ENCODE measurements at regions not wholly inside any gene's neighbourhood (a gene's known extent, or its start where the extent isn't known, plus 50 kb on each side); places are given as distances from the start of the nearest gene placed in this dataset.

GRCh38 chr5:167233507-167234220, 1057.8 kb upstream of the WWC1 start:
- Histone ChIP-seq H3K4me3 (replicated peaks; ENCODE audit: low read depth, low read length) (no peak overlapping the region), H3K27me3 (replicated peaks; ENCODE audit: control insufficient read depth, insufficient read depth, low read length) (no peaks in the 10 kb centered on the region), H3K36me3 (ENCODE audit: control insufficient read depth, insufficient read depth, low read length) (no peaks in the 10 kb centered on the region)
- DNase-seq (ENCODE audit: extremely low read depth, insufficient read length), result no peak
- TF ChIP-seq CTCF (IDR thresholded peaks at IDR 0.05; ENCODE audit: insufficient read depth, low read length, poor library complexity, severe bottlenecking), result no peak

- Histone ChIP-seq H3K27me3 (replicated peaks; ENCODE audit: control insufficient read depth, insufficient read depth, low read length) (no peaks in the 10 kb centered on the region), H3K4me3 (replicated peaks; ENCODE audit: low read depth, low read length) (no peak overlapping the region), H3K36me3 (ENCODE audit: control insufficient read depth, insufficient read depth, low read length) (no peaks in the 10 kb centered on the region)
- no peak for DNase-seq (ENCODE audit: extremely low read depth, insufficient read length)
- TF ChIP-seq CTCF (IDR thresholded peaks at IDR 0.05; ENCODE audit: insufficient read depth, low read length, poor library complexity, severe bottlenecking), result no peak
Observed at GRCh38 chr5:167241436-167242067, 1049.9 kb upstream of the WWC1 start.

GRCh38 chr5:167242701-167243100, 1048.7 kb upstream of the WWC1 start:
- H3K27me3 ChIP-seq (replicated peaks; ENCODE audit: control insufficient read depth, insufficient read depth, low read length), result no peaks in the 10 kb centered on the region
- no peaks in the 10 kb centered on the region for H3K36me3 ChIP-seq (ENCODE audit: control insufficient read depth, insufficient read depth, low read length)
- no peak for TF ChIP-seq CTCF (IDR thresholded peaks at IDR 0.05; ENCODE audit: insufficient read depth, low read length, poor library complexity, severe bottlenecking)
- no peak for DNase-seq (ENCODE audit: extremely low read depth, insufficient read length)
- no peak overlapping the region for H3K4me3 ChIP-seq (replicated peaks; ENCODE audit: low read depth, low read length)

GRCh38 chr5:167243463-167243862, 1048.0 kb upstream of the WWC1 start:
- no peaks in the 10 kb centered on the region for H3K27me3 ChIP-seq (replicated peaks; ENCODE audit: control insufficient read depth, insufficient read depth, low read length)
- DNase-seq (ENCODE audit: extremely low read depth, insufficient read length), result no peak
- H3K36me3 ChIP-seq (ENCODE audit: control insufficient read depth, insufficient read depth, low read length), result no peaks in the 10 kb centered on the region
- no peak for TF ChIP-seq CTCF (IDR thresholded peaks at IDR 0.05; ENCODE audit: insufficient read depth, low read length, poor library complexity, severe bottlenecking)
- no peak overlapping the region for H3K4me3 ChIP-seq (replicated peaks; ENCODE audit: low read depth, low read length)

- Histone ChIP-seq H3K4me3 (replicated peaks; ENCODE audit: low read depth, low read length) (no peak overlapping the region), H3K27me3 (replicated peaks; ENCODE audit: control insufficient read depth, insufficient read depth, low read length) (no peaks in the 10 kb centered on the region), H3K36me3 (ENCODE audit: control insufficient read depth, insufficient read depth, low read length) (no peaks in the 10 kb centered on the region)
- no peak for DNase-seq (ENCODE audit: extremely low read depth, insufficient read length)
- no peak for TF ChIP-seq CTCF (IDR thresholded peaks at IDR 0.05; ENCODE audit: insufficient read depth, low read length, poor library complexity, severe bottlenecking)
Observed at GRCh38 chr5:167244583-167244982, 1046.9 kb upstream of the WWC1 start.
